Uterus (tissue), 3 donors: ENCODE measurements at regions not wholly inside any gene's neighbourhood (a gene's known extent, or its start where the extent isn't known, plus 50 kb on each side); places are given as distances from the start of the nearest gene placed in this dataset.
"Not testable (repeated sequence)": the region's sequence is repeated elsewhere in the genome, so short reads cannot be mapped to it uniquely, and the experiment has no call there.

Experiments used
- DNase-seq, 2 donors: peaks; one replicate each; pipeline ENCODE4 v3.0.0-alpha.2; 2019 to 2020
- H3K27ac ChIP-seq, 2 donors: fragments of 200-600 bp; sonication (generic); 1 replicate in 1 of 2; 2 replicates in 1 of 2; pipeline ENCODE4 v1.5.1; 2016 to 2018
- H3K27me3 ChIP-seq, 2 donors: fragments of 200-600 bp; sonication (generic); one replicate each; pipeline ENCODE4 v1.5.1; 2018 to 2019; ENCODE audit warnings: control low read depth in 1 of 2
- H3K36me3 ChIP-seq, 2 donors: fragments of 200-600 bp; sonication (generic); one replicate each; pipeline ENCODE4 v1.5.1; 2019; ENCODE audit warnings: control low read depth in 1 of 2
- H3K4me1 ChIP-seq, 2 donors: fragments of 200-600 bp; sonication (generic); one replicate each; pipeline ENCODE4 v1.5.1; 2018 to 2019; ENCODE audit warnings: control low read depth in 1 of 2
- H3K4me3 ChIP-seq, 2 donors: fragments of 200-600 bp; sonication (generic); 1 replicate in 1 of 2; 2 replicates in 1 of 2; pipeline ENCODE4 v1.5.1; 2018 to 2019; ENCODE audit warnings: mild to moderate bottlenecking in 1 of 2
- H3K9me3 ChIP-seq, 2 donors: fragments of 200-600 bp; sonication (generic); one replicate each; pipeline ENCODE4 v1.5.1; 2019; ENCODE audit warnings: control low read depth in 1 of 2
- POLR2A ChIP-seq, 2 donors: fragments of 450-650 bp; IDR thresholded peaks; one replicate each; pipeline ENCODE4 v1.6.1; 2016; ENCODE audit warnings: antibody characterized with exemption in 2 of 2, mild to moderate bottlenecking in 1 of 2, moderate library complexity in 1 of 2
- intact Hi-C: fragments of 100-400 bp; cut with DNase I; formaldehyde crosslinking; loops from one replicate; pipeline ENCODE4 v1.15.1; 2023; ENCODE audit warnings: low total_unique reads
- TF ChIP-seq, protein P1 (sequence below), 4 experiments: fragments of 200-600 bp in 2 of 4; fragments of 450-650 bp in 2 of 4; sonication (generic) in 2 of 4; IDR thresholded peaks; one replicate each; pipeline ENCODE4 v1.5.1; 2016 to 2019; ENCODE audit warnings: antibody characterized with exemption in 4 of 4, mild to moderate bottlenecking in 2 of 4, moderate library complexity in 1 of 4
- donor health status: DM: yes; HTN: yes; CAD: no.

DNA sequence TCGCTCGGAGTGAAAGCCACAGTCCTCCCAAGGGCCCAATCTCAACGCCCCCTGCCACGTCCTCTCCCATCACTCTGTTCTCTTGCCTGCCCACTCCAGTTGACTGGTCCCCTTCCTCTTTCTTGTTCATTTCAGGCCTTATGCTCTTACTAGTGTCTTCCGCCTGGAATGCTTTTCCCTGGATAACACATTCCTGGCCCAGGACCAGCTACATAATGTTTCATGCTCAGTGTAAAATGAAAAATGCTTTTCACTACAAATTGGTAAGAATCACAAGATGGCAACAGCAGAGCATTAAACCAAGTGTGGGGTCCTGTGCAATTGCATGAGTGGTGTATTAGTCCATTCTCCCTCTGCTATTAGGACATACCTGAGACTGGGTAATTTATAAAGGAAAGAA is 417.2 kb upstream of the KLHL29 start:
- Histone ChIP-seq H3K9me3 (no peaks in the 10 kb centered on the region), H3K4me1 (no peaks in the 10 kb centered on the region), H3K36me3 (no peaks in the 10 kb centered on the region), H3K4me3 (no peak overlapping the region), H3K27me3 (no peaks in the 10 kb centered on the region), H3K27ac (no peak overlapping the region)
- DNase-seq: no peak
- TF ChIP-seq, protein P1, sequence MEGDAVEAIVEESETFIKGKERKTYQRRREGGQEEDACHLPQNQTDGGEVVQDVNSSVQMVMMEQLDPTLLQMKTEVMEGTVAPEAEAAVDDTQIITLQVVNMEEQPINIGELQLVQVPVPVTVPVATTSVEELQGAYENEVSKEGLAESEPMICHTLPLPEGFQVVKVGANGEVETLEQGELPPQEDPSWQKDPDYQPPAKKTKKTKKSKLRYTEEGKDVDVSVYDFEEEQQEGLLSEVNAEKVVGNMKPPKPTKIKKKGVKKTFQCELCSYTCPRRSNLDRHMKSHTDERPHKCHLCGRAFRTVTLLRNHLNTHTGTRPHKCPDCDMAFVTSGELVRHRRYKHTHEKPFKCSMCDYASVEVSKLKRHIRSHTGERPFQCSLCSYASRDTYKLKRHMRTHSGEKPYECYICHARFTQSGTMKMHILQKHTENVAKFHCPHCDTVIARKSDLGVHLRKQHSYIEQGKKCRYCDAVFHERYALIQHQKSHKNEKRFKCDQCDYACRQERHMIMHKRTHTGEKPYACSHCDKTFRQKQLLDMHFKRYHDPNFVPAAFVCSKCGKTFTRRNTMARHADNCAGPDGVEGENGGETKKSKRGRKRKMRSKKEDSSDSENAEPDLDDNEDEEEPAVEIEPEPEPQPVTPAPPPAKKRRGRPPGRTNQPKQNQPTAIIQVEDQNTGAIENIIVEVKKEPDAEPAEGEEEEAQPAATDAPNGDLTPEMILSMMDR (IDR thresholded peaks at IDR 0.05): no peak
- TF ChIP-seq POLR2A (IDR thresholded peaks at IDR 0.05): no peak
- intact Hi-C loops: no loop called here

DNA sequence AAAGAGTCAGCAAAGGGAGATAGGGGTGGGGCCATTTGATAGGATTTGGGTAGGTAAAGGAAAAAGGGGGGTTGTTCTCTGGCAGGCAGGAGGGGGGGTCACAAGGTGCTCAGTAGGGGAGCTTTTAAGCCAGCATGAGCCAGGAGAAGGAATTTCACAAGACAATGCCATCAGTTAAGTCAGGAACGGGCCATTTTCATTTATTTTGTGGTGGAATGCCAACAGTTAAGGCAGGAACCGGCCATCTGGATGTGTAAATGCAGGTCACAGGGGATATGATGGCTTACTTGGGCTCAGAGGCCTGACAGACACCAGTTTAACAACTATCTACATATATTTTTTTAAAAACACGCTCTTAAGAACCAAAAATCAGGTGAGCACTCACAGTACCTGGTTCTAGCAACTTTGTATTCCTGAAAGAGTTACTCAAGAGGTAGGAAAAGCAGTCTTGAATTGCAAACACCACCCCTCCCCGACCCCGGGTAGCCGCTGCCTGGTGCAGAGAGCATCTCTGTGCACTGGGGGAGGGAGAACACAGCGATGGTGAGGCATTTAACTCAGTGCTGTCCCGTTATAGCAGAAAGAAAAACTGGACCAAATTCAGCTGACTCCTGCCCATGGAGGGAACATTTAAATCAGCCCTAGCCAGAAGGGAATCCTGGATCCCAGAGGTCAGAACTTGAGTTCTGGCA is 414.5 kb upstream of the KLHL29 start:
- Histone ChIP-seq H3K9me3 (no peaks in the 10 kb centered on the region), H3K27ac (no peak overlapping the region), H3K27me3 (no peaks in the 10 kb centered on the region), H3K4me1 (no peaks in the 10 kb centered on the region), H3K36me3 (no peaks in the 10 kb centered on the region), H3K4me3 (no peak overlapping the region)
- intact Hi-C loops: no loop called here
- DNase-seq: no peak
- TF ChIP-seq, protein P1 (IDR thresholded peaks at IDR 0.05): no peak
- TF ChIP-seq POLR2A (IDR thresholded peaks at IDR 0.05): no peak

DNA sequence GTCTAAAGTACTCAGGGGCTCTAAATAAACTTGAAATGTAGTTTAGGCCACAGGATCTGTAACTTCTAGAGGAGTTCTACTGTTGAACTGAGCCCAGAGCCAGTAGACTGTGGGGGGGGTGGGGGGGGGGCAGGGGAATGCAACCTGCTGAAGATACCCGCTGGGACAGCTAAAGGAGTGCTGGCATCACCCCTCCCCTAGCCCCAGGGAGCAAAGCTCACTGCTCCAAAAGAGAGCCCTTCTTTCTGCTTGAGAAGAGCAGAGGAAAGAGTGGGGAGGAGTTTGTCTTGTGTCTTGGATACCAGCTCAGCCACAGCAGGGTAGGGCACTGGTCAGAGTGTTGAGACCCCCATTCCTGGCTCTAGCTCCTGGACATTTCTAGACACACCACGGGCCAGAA is 414.0 kb upstream of the KLHL29 start:
- no peaks in the 10 kb centered on the region for H3K4me1 ChIP-seq
- no peak for TF ChIP-seq POLR2A (IDR thresholded peaks at IDR 0.05)
- TF ChIP-seq, protein P1 (IDR thresholded peaks at IDR 0.05): no peak
- H3K36me3 ChIP-seq: no peaks in the 10 kb centered on the region
- H3K9me3 ChIP-seq: no peaks in the 10 kb centered on the region
- H3K27ac ChIP-seq: no peak overlapping the region
- no peaks in the 10 kb centered on the region for H3K27me3 ChIP-seq
- intact Hi-C loops: no loop called here
- DNase-seq: no peak
- H3K4me3 ChIP-seq: no peak overlapping the region

DNA sequence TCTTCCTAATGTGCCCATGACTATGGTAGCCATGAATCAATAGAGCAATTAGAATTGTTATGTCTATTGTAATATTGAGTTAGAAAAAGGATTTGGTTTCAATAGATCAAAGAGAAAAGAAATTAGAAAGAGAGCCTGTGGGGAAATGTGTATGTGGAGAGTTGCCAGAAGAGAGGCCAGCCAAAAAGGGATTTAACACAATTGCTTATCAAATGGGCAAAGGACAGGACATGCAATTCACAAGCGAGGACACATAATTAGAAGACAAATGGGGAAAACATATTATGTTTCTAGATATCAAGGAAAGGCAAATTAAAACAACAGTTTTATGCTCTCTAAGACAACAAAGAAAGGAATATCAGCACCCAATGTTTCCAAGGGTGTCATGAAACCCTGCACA is 403.2 kb upstream of the KLHL29 start:
- Histone ChIP-seq H3K36me3 (no peaks in the 10 kb centered on the region), H3K9me3 (no peaks in the 10 kb centered on the region), H3K4me1 (no peaks in the 10 kb centered on the region), H3K4me3 (no peak overlapping the region), H3K27ac (no peak overlapping the region), H3K27me3 (no peaks in the 10 kb centered on the region)
- no peak for DNase-seq
- intact Hi-C loops: no loop called here
- no peak for TF ChIP-seq POLR2A (IDR thresholded peaks at IDR 0.05)
- TF ChIP-seq, protein P1 (IDR thresholded peaks at IDR 0.05): no peak

DNA sequence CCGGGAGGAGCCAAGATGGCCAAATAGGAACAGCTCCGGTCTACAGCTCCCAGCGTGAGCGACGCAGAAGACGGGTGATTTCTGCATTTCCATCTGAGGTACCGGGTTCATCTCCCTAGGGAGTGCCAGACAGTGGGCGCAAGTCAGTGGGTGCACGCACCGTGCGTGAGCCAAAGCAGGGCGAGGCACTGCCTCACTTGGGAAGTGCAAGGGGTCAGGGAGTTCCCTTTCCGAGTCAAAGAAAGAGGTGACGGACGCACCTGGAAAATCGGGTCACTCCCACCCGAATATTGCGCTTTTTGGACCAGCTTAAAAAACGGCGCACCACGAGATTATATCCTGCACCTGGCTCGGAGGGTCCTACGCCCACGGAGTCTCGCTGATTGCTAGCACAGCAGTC is 400.8 kb upstream of the KLHL29 start:
- H3K4me3 ChIP-seq, DNase-seq, H3K9me3 ChIP-seq, H3K27ac ChIP-seq, H3K27me3 ChIP-seq, H3K4me1 ChIP-seq, H3K36me3 ChIP-seq, intact Hi-C loops: not testable (repeated sequence)

DNA sequence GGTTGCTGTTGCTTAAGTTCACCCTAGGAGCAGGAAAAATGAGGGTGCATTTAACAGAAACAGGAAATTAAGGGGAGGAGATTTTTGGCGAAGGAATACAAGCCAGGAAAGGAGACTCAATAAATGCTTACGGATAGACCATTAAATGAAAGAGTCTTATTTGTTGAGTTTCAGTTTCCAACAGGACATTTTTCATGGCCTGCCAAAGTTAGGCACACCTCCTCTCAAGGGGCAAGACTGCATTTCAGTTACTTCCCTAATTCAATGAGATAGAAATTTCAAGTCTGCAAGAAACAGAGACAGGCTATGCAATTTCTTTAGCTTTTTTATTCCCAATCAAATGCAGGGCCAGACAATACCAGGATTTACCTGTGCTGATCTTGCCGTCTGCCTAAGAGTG is 394.7 kb upstream of the KLHL29 start:
- H3K9me3 ChIP-seq: no peaks in the 10 kb centered on the region
- intact Hi-C loops: no loop called here
- DNase-seq: no peak
- TF ChIP-seq POLR2A (IDR thresholded peaks at IDR 0.05): no peak
- TF ChIP-seq, protein P1 (IDR thresholded peaks at IDR 0.05): no peak
- no peak overlapping the region for H3K4me3 ChIP-seq
- no peaks in the 10 kb centered on the region for H3K27me3 ChIP-seq
- H3K4me1 ChIP-seq: no peaks in the 10 kb centered on the region
- H3K27ac ChIP-seq: no peak overlapping the region
- no peaks in the 10 kb centered on the region for H3K36me3 ChIP-seq
